DND-41 (cell line): ENCODE measurements at regions not wholly inside any gene's neighbourhood (a gene's known extent, or its start where the extent isn't known, plus 50 kb on each side); places are given as distances from the start of the nearest gene placed in this dataset.
"Not testable (repeated sequence)": the region's sequence is repeated elsewhere in the genome, so short reads cannot be mapped to it uniquely, and the experiment has no call there.

ENCODE experiments used
- ATAC-seq: fragments of 200-7000 bp; cut with Tn5 transposase; 3 replicates; pipeline ENCODE4 v1.9.1; 2021; ENCODE audit warnings: low read depth; ENCODE audit not compliant: insufficient read depth
- DNase-seq: peaks from one replicate; pipeline ENCODE4 v3.0.0-alpha.2; 2020
- H2AFZ ChIP-seq: 2 replicates; pipeline ENCODE4 v1.6.0; 2012; ENCODE audit warnings: low read depth, low read length
- H3K27ac ChIP-seq: 2 replicates; pipeline ENCODE4 v1.5.1; 2012; ENCODE audit warnings: low read length, inconsistent platforms
- H3K27me3 ChIP-seq: fragments of 200-600 bp; sonication (generic); 2 replicates; pipeline ENCODE4 v1.6.0; 2012; ENCODE audit warnings: low read length, mild to moderate bottlenecking, inconsistent platforms; ENCODE audit not compliant: insufficient read depth, poor library complexity
- H3K36me3 ChIP-seq: 2 replicates; pipeline ENCODE4 v1.5.1; 2012; ENCODE audit warnings: low read length, inconsistent platforms; ENCODE audit not compliant: insufficient read depth
- H3K4me1 ChIP-seq: 2 replicates; pipeline ENCODE4 v1.5.1; 2012; ENCODE audit warnings: mild to moderate bottlenecking, low read length; ENCODE audit not compliant: insufficient read depth
- H3K4me2 ChIP-seq: 2 replicates; pipeline ENCODE4 v1.6.0; 2012; ENCODE audit warnings: mild to moderate bottlenecking, moderate library complexity, low read length, inconsistent platforms; ENCODE audit not compliant: insufficient read depth
- H3K4me3 ChIP-seq, 2 experiments: fragments of 200-600 bp in 1 of 2; shearing (Covaris generic) in 1 of 2; 2 replicates each; pipeline ENCODE4 v1.5.1; 2012 to 2016; ENCODE audit warnings: inconsistent platforms in 2 of 2, low read length in 2 of 2, mild to moderate bottlenecking in 2 of 2, low read depth in 1 of 2, moderate library complexity in 1 of 2
- H3K79me2 ChIP-seq: 2 replicates; pipeline ENCODE4 v1.6.0; 2012; ENCODE audit warnings: low read length, inconsistent platforms; ENCODE audit not compliant: insufficient read depth
- H3K9ac ChIP-seq: 2 replicates; pipeline ENCODE4 v1.6.0; 2012; ENCODE audit warnings: low read depth, mild to moderate bottlenecking, inconsistent platforms, low read length, moderate library complexity
- H3K9me3 ChIP-seq: 2 replicates; pipeline ENCODE4 v1.5.1; 2012; ENCODE audit warnings: low read length, moderate library complexity, mild to moderate bottlenecking, inconsistent platforms; ENCODE audit not compliant: insufficient read depth, severe bottlenecking
- H4K20me1 ChIP-seq: 2 replicates; pipeline ENCODE4 v1.6.0; 2012; ENCODE audit warnings: low read length; ENCODE audit not compliant: insufficient read depth
- EZH2 ChIP-seq: IDR thresholded peaks from 3 replicates; pipeline ENCODE4 v1.6.1; 2012; ENCODE audit warnings: borderline replicate concordance, low read depth, mild to moderate bottlenecking, moderate library complexity, low read length, inconsistent platforms; ENCODE audit not compliant: severe bottlenecking
- TF ChIP-seq, protein P1 (sequence below): IDR thresholded peaks from 2 replicates; pipeline ENCODE4 v1.5.1; 2012; ENCODE audit warnings: borderline replicate concordance, low read length, moderate library complexity, mild to moderate bottlenecking; ENCODE audit not compliant: poor library complexity, severe bottlenecking; ENCODE audit errors: extremely low read depth

DNA sequence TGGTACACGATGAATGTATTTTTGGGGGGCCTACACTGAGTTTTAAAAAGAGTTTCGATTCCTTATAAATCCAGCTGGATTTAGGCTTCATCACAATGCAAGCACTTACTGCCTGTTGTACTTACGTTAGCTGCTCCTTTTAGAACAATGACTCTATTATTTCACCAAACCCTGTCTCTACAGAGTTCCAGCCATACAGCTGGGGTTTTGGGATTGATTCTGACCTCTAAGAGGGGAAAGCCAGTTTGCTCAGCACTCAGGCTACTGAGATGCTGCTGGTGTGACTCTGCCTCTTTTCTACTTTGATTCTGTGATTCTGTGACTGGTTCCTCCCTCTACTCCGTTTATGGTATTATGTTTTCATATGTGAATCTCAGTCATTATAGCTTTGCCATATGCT, 329.7 kb downstream of the ABCC12 start:
- H3K9ac ChIP-seq: no peak overlapping the region
- DNase-seq: no peak
- no peak overlapping the region for H3K4me2 ChIP-seq
- H3K9me3 ChIP-seq: peaks cover 9% of the 10 kb centered on the region
- no peaks in the 10 kb centered on the region for H3K79me2 ChIP-seq
- TF ChIP-seq EZH2: no peak
- TF ChIP-seq, protein P1, sequence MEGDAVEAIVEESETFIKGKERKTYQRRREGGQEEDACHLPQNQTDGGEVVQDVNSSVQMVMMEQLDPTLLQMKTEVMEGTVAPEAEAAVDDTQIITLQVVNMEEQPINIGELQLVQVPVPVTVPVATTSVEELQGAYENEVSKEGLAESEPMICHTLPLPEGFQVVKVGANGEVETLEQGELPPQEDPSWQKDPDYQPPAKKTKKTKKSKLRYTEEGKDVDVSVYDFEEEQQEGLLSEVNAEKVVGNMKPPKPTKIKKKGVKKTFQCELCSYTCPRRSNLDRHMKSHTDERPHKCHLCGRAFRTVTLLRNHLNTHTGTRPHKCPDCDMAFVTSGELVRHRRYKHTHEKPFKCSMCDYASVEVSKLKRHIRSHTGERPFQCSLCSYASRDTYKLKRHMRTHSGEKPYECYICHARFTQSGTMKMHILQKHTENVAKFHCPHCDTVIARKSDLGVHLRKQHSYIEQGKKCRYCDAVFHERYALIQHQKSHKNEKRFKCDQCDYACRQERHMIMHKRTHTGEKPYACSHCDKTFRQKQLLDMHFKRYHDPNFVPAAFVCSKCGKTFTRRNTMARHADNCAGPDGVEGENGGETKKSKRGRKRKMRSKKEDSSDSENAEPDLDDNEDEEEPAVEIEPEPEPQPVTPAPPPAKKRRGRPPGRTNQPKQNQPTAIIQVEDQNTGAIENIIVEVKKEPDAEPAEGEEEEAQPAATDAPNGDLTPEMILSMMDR: no peak
- no peak for ATAC-seq
- no peaks in the 10 kb centered on the region for H4K20me1 ChIP-seq
- no peak overlapping the region for H3K4me3 ChIP-seq
- H3K27ac ChIP-seq: no peak overlapping the region
- H3K4me1 ChIP-seq: no peaks in the 10 kb centered on the region
- H3K36me3 ChIP-seq: no peaks in the 10 kb centered on the region
- H2AFZ ChIP-seq: no peak overlapping the region
- H3K27me3 ChIP-seq: no peaks in the 10 kb centered on the region

DNA sequence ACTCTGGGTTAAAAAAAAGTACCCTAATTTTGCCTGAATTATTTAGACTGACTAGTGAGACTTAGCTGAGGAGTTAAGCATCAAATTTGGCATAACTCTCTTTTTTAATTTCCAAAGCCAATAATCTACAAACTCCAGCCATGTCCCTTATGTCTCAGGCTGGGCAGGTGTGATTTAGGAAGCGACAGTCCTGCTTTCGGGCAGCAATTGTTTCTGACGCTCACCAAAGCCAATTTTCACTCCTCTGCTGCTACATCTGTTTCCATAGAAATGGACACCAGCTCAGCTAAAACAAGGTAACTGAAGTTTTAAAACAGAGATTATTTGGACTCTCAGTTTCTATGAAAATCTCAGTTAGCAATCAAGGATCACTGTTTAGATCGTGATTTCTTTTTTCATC, 338.7 kb downstream of the ABCC12 start:
- no peaks in the 10 kb centered on the region for H3K9me3 ChIP-seq
- no peaks in the 10 kb centered on the region for H3K36me3 ChIP-seq
- no peak for ATAC-seq
- H3K27ac ChIP-seq: no peak overlapping the region
- no peak overlapping the region for H3K4me3 ChIP-seq
- no peak overlapping the region for H3K9ac ChIP-seq
- TF ChIP-seq, protein P1: no peak
- no peak for TF ChIP-seq EZH2
- no peak overlapping the region for H3K4me2 ChIP-seq
- no peaks in the 10 kb centered on the region for H4K20me1 ChIP-seq
- no peaks in the 10 kb centered on the region for H3K4me1 ChIP-seq
- H3K27me3 ChIP-seq: no peaks in the 10 kb centered on the region
- no peaks in the 10 kb centered on the region for H3K79me2 ChIP-seq
- DNase-seq: no peak
- no peak overlapping the region for H2AFZ ChIP-seq

DNA sequence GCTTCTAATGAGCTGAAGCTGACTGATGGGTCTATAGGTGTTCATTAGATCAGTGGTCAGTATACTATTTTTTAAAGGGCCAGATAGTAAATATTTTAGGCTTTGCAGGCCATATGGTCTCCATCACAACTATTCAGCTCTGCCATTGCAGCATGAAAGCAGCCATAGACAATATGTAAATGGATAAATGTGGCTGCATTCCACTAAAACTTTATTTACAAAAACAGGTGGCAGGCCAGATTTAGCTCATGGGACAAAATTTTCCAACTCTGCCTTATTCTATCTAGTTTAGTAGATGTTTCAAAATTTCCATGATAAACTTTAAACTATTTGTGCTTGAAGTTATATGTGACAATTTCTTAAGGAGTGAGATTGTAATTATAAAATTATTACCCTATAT, 339.3 kb downstream of the ABCC12 start:
- H3K36me3 ChIP-seq: no peaks in the 10 kb centered on the region
- no peak overlapping the region for H3K9ac ChIP-seq
- no peak overlapping the region for H3K4me3 ChIP-seq
- H3K27ac ChIP-seq: no peak overlapping the region
- H3K4me2 ChIP-seq: no peak overlapping the region
- H3K27me3 ChIP-seq: no peaks in the 10 kb centered on the region
- H2AFZ ChIP-seq: no peak overlapping the region
- no peaks in the 10 kb centered on the region for H3K4me1 ChIP-seq
- DNase-seq: no peak
- TF ChIP-seq, protein P1: no peak
- no peak for TF ChIP-seq EZH2
- no peaks in the 10 kb centered on the region for H4K20me1 ChIP-seq
- no peaks in the 10 kb centered on the region for H3K9me3 ChIP-seq
- no peaks in the 10 kb centered on the region for H3K79me2 ChIP-seq
- ATAC-seq: no peak

DNA sequence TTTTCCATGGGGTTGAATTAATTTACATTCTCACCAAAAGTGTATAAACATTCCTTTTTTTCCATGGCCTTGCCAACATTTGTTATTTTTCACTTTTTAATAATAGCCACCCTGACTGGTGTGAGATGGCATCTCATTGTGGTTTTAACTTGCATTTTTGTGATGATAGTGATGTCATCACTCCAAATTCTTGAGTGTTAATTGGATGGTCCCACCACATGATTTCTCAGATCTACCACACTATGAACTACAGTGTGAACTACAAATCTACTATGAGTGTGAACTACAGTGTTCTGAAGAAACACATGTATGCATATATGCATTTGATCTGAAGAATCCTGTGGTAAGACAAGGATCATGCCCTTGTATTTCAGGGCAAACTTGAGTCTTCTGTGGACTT, 340.1 kb downstream of the ABCC12 start:
- no peaks in the 10 kb centered on the region for H3K79me2 ChIP-seq
- no peak overlapping the region for H2AFZ ChIP-seq
- no peak for ATAC-seq
- H3K4me3 ChIP-seq: no peak overlapping the region
- H3K27ac ChIP-seq: no peak overlapping the region
- H3K4me1 ChIP-seq: no peaks in the 10 kb centered on the region
- no peaks in the 10 kb centered on the region for H3K36me3 ChIP-seq
- no peaks in the 10 kb centered on the region for H3K27me3 ChIP-seq
- no peaks in the 10 kb centered on the region for H3K9me3 ChIP-seq
- TF ChIP-seq, protein P1: no peak
- no peak for TF ChIP-seq EZH2
- H3K4me2 ChIP-seq: no peak overlapping the region
- no peak for DNase-seq
- H4K20me1 ChIP-seq: no peaks in the 10 kb centered on the region
- no peak overlapping the region for H3K9ac ChIP-seq

DNA sequence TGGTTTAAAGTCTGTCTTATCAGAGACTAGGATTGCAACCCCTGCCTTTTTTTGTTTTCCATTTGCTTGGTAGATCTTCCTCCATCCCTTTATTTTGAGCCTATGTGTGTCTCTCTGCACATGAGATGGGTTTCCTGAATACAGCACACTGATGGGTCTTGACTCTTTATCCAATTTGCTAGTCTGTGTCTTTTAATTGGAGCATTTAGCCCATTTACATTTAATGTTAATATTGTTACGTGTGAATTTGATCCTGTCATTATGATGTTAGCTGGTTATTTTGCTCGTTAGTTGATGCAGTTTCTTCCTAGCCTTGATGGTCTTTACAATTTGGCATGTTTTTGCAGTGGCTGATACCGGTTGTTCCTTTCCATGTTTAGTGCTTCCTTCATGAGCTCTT, 344.0 kb downstream of the ABCC12 start:
- not testable (repeated sequence) for H4K20me1 ChIP-seq, H3K9ac ChIP-seq, H3K4me2 ChIP-seq, H3K27me3 ChIP-seq, H3K9me3 ChIP-seq, H2AFZ ChIP-seq, H3K4me1 ChIP-seq, H3K79me2 ChIP-seq, H3K27ac ChIP-seq, ATAC-seq, H3K4me3 ChIP-seq, H3K36me3 ChIP-seq, DNase-seq
